ENCODE measurements at regions not wholly inside any gene's neighbourhood (a gene's known extent, or its start where the extent isn't known, plus 50 kb on each side); places are given as distances from the start of the nearest gene placed in this dataset.

- TF ChIP-seq CTCF (conservative IDR thresholded peaks at IDR 0.05) (no peak), EZH2 (IDR thresholded peaks at IDR 0.05; ENCODE audit: low read depth) (no peak)
Measured at GRCh38 chr4:176413171-176413570, 93.4 kb downstream of the SPCS3 start.
